SK-N-SH (cell line): ENCODE measurements at regions not wholly inside any gene's neighbourhood (a gene's known extent, or its start where the extent isn't known, plus 50 kb on each side); places are given as distances from the start of the nearest gene placed in this dataset.

Experiments
- CTCF ChIA-PET: fragments of 300-600, 350-600 bp; formaldehyde crosslinking; extraction: SDS; loops from one replicate; lab custom pipeline; 2021; lab: Yijun Ruan, JAX
- POLR2A ChIA-PET: fragments of 350-600 bp; sonication (Branson Sonifier 250); formaldehyde crosslinking; extraction: SDS; loops from one replicate; lab custom pipeline; 2020; ENCODE audit warnings: antibody characterized with exemption, inconsistent platforms; lab: Yijun Ruan, JAX
- DNase-seq: peaks from one replicate; pipeline ENCODE4 v3.0.0; 2012
- H2AFZ ChIP-seq: fragments of 200-600 bp; sonication (generic); 2 replicates; pipeline ENCODE4 v1.8.1; 2016; ENCODE audit warnings: antibody characterized with exemption, mild to moderate bottlenecking, low read depth
- H3F3A ChIP-seq: fragments of 200-600 bp; sonication (generic); replicated peaks from 2 replicates; pipeline ENCODE3; 2016; ENCODE audit warnings: antibody characterized with exemption, mild to moderate bottlenecking; ENCODE audit not compliant: insufficient read depth
- H3K27ac ChIP-seq, 2 experiments: fragments of 200-500 bp in 1 of 2; fragments of 200-600 bp in 1 of 2; sonication (Bioruptor generic) in 1 of 2; sonication (generic), shearing (Covaris generic) in 1 of 2; 2 replicates each; pipeline versions ENCODE4 v1.5.1 to v1.6.1; 2014 to 2016; ENCODE audit warnings: low read depth in 2 of 2, inconsistent platforms in 1 of 2, low read length in 1 of 2, mild to moderate bottlenecking in 1 of 2, mixed read lengths in 1 of 2
- H3K27me3 ChIP-seq: fragments of 200-600 bp; sonication (generic), shearing (Covaris generic); 2 replicates; pipeline ENCODE4 v1.6.1; 2016; ENCODE audit warnings: mixed run types; ENCODE audit not compliant: insufficient read depth
- H3K36me3 ChIP-seq, 2 experiments: fragments of 200-500 bp in 1 of 2; fragments of 200-600 bp in 1 of 2; sonication (Bioruptor generic) in 1 of 2; sonication (generic) in 1 of 2; replicated peaks in 1 of 2; 2 replicates each; pipeline versions ENCODE3 to v1.5.1; 2014 to 2016; ENCODE audit warnings: low read length in 1 of 2, mild to moderate bottlenecking in 1 of 2; ENCODE audit not compliant: insufficient read depth in 2 of 2, control insufficient read depth in 1 of 2
- H3K4me1 ChIP-seq, 2 experiments: fragments of 200-500 bp in 1 of 2; fragments of 200-600 bp in 1 of 2; sonication (Bioruptor generic) in 1 of 2; sonication (generic), shearing (Covaris generic) in 1 of 2; 2 replicates each; pipeline versions ENCODE4 v1.5.1 to v1.6.1; 2014 to 2016; ENCODE audit warnings: low read depth in 1 of 2, low read length in 1 of 2, mixed run types in 1 of 2; ENCODE audit not compliant: insufficient read depth in 2 of 2, control insufficient read depth in 1 of 2
- H3K4me2 ChIP-seq: fragments of 200-600 bp; sonication (generic), shearing (Covaris generic); 2 replicates; pipeline ENCODE4 v1.6.1; 2017; ENCODE audit warnings: mixed run types
- H3K4me3 ChIP-seq, 2 experiments: fragments of 200-500 bp in 1 of 2; fragments of 200-600 bp in 1 of 2; sonication (Bioruptor generic) in 1 of 2; sonication (generic), shearing (Covaris generic) in 1 of 2; 2 replicates each; pipeline versions ENCODE4 v1.5.1 to v1.8.1; 2014 to 2016; ENCODE audit warnings: low read depth in 2 of 2, inconsistent platforms in 1 of 2, low read length in 1 of 2, mild to moderate bottlenecking in 1 of 2, mixed read lengths in 1 of 2, moderate library complexity in 1 of 2
- H3K79me2 ChIP-seq: fragments of 200-600 bp; sonication (generic); 2 replicates; pipeline ENCODE4 v1.8.1; 2017; ENCODE audit warnings: mild to moderate bottlenecking; ENCODE audit not compliant: insufficient read depth
- H3K9ac ChIP-seq: fragments of 200-600 bp; sonication (generic); 2 replicates; pipeline ENCODE4 v1.6.1; 2017; ENCODE audit warnings: mixed run types
- H3K9me2 ChIP-seq: fragments of 200-600 bp; sonication (generic); 2 replicates; pipeline ENCODE4 v1.6.1; 2017; ENCODE audit warnings: mixed run types
- H3K9me3 ChIP-seq: fragments of 200-600 bp; sonication (generic); 2 replicates; pipeline ENCODE4 v1.6.1; 2017; ENCODE audit warnings: mixed run types, mild to moderate bottlenecking, moderate library complexity
- H4K20me1 ChIP-seq: fragments of 200-600 bp; sonication (generic); 2 replicates; pipeline ENCODE4 v1.6.1; 2017; ENCODE audit warnings: mild to moderate bottlenecking, mixed run types; ENCODE audit not compliant: insufficient read depth
- EP300 ChIP-seq, 2 experiments: IDR thresholded peaks; 2 replicates each; pipeline versions ENCODE4 v1.4.0 to v1.6.1; 2012; ENCODE audit warnings: borderline replicate concordance in 1 of 2, low read depth in 1 of 2, low read length in 1 of 2
- FOXJ3 ChIP-seq: sonication (generic); formaldehyde crosslinking; IDR thresholded peaks from 2 replicates; pipeline ENCODE4 v1.5.1; 2020; ENCODE audit warnings: mild to moderate bottlenecking, missing genetic modification reagents
- GATA2 ChIP-seq: sonication (generic); formaldehyde crosslinking; IDR thresholded peaks from 2 replicates; pipeline ENCODE4 v1.5.0; 2020; ENCODE audit warnings: mild to moderate bottlenecking, missing genetic modification reagents
- IRF3 ChIP-seq: fragments of 150-350 bp; IDR thresholded peaks from 2 replicates; pipeline ENCODE4 v1.6.1; 2016; ENCODE audit warnings: mild to moderate bottlenecking, low read depth, low read length
- NRF1 ChIP-seq: IDR thresholded peaks from 2 replicates; pipeline ENCODE4 v1.6.1; 2012; ENCODE audit warnings: low read depth, mild to moderate bottlenecking, low read length
- PBX3 ChIP-seq: IDR thresholded peaks from 2 replicates; pipeline ENCODE4; 2012
- RXRA ChIP-seq: IDR thresholded peaks from 2 replicates; pipeline ENCODE4 v1.4.0; 2012; ENCODE audit warnings: low read depth, mild to moderate bottlenecking, borderline replicate concordance
- TEAD4 ChIP-seq: IDR thresholded peaks from 2 replicates; pipeline ENCODE4 v1.4.0; 2012; ENCODE audit warnings: mild to moderate bottlenecking, borderline replicate concordance; ENCODE audit not compliant: insufficient read depth
- USF1 ChIP-seq: IDR thresholded peaks from 2 replicates; pipeline ENCODE4 v1.4.0; 2012; ENCODE audit warnings: low read depth, borderline replicate concordance
- WGBS: methylation state at CpG from one replicate; pipeline ENCODE4 v1.1.6; 2017; ENCODE audit warnings: low lambda C conversion rate; 5-methylcytosine and 5-hydroxymethylcytosine counted together

- Histone ChIP-seq H2AFZ (no peak overlapping the region), H3K9me2 (no peaks in the 10 kb centered on the region), H3K4me1 (peaks cover 0 to 3% of the 10 kb centered on the region in 2 experiments; a peak in 2 of 4 replicates), H3K27ac (no peak overlapping the region), H3K79me2 (no peaks in the 10 kb centered on the region), H3K27me3 (no peaks in the 10 kb centered on the region), H3K4me2 (no peak overlapping the region), H4K20me1 (no peaks in the 10 kb centered on the region), H3K9ac (no peak overlapping the region), H3K9me3 (no peaks in the 10 kb centered on the region), H3K36me3 (no peaks in the 10 kb centered on the region), H3F3A (peaks cover 2% of the 10 kb centered on the region), H3K4me3 (no peak overlapping the region)
- CTCF ChIA-PET, result interaction anchor here (0.9 kb wide), 1 partner anchor 322 kb away, joined by 3 read pairs; no protein-coding TSS in a partner anchor
- no peak for TF ChIP-seq RXRA
- WGBS, result 78% methylated on average over 11 of the region's 11 CpGs
- POLR2A ChIA-PET, result no interaction called here
- no peak for DNase-seq
These were observed 302.6 kb upstream of the LYZL1 start for GRCh38 chr10:28986117-28986792.

- no peak for DNase-seq
- H3K27me3 ChIP-seq, result no peaks in the 10 kb centered on the region
- H3K9ac ChIP-seq, result no peak overlapping the region
- TF ChIP-seq NRF1 (no peak), PBX3 (no peak), USF1 (no peak), TEAD4 (no peak), EP300 (IDR thresholded peaks at IDR 0.05; ENCODE audit: borderline replicate concordance in 1 of 2, low read depth in 1 of 2, low read length in 1 of 2) (no peak), GATA2 (no peak), FOXJ3 (CRISPR knock-in tag) (no peak), IRF3 (no peak)
- no peak overlapping the region for H2AFZ ChIP-seq
- no peak overlapping the region for H3K4me2 ChIP-seq
- no peaks in the 10 kb centered on the region for H4K20me1 ChIP-seq
- no peaks in the 10 kb centered on the region for H3K36me3 ChIP-seq
- ChIA-PET POLR2A (no interaction called here), CTCF (interaction anchor here (0.9 kb wide), 1 partner anchor 10 kb away, joined by 3 read pairs; no protein-coding TSS in a partner anchor)
- H3K9me2 ChIP-seq, result no peaks in the 10 kb centered on the region
- H3K27ac ChIP-seq, result no peak overlapping the region
- WGBS, result 76% methylated on average over 3 of the region's 3 CpGs
- peaks cover 0 to 3% of the 10 kb centered on the region in 2 experiments; a peak in 2 of 4 replicates for H3K4me1 ChIP-seq
- no peak overlapping the region for H3K4me3 ChIP-seq
- peaks cover 4% of the 10 kb centered on the region for H3F3A ChIP-seq
- no peaks in the 10 kb centered on the region for H3K79me2 ChIP-seq
- H3K9me3 ChIP-seq, result no peaks in the 10 kb centered on the region
These were observed 302.0 kb upstream of the LYZL1 start for GRCh38 chr10:28986856-28987255.
